ENCODE measurements at regions not wholly inside any gene's neighbourhood (a gene's known extent, or its start where the extent isn't known, plus 50 kb on each side); places are given as distances from the start of the nearest gene placed in this dataset.
"Not testable (repeated sequence)": the region's sequence is repeated elsewhere in the genome, so short reads cannot be mapped to it uniquely, and the experiment has no call there.

GRCh38 chr2:2797797-2798196, 466.7 kb upstream of the MYT1L start:
- DNase-seq (ENCODE audit: low spot score) = no peak

GRCh38 chr2:2796207-2796606, 465.1 kb upstream of the MYT1L start:
- DNase-seq (ENCODE audit: low spot score) = no peak

GRCh38 chr2:2795438-2796091, 464.5 kb upstream of the MYT1L start:
- DNase-seq (ENCODE audit: low spot score) = no peak

DNA sequence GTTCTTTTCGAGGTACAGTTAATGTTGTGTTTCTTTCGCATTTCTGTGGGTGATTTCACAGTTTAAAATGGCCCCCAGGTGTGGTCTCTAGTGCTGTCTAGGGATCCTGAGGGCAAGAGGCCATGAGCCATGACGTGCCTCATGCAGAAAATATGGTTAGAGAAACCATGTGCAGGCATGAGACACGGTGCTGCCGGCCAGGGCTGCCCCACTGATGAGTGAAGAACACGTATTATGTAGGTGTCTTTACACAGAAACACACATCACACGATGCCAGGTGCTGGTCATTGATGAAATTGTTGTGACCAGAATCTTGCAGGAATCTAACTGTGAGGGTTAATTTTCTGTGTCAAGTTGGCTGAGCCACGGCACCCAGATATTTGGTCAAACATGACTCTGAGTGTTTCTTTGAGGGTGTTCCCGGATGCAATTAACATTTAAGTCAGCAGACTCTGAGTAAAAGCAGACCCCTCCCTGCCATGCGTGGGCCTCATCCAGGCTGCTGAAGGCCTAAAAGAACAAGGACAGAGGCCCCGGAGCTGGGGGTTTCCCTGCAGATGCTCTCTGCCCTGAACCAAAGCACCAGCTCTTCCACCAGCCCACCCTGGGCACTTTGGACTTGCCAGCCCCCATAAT, 463.0 kb upstream of the MYT1L start:
- no peak for DNase-seq (ENCODE audit: low spot score)

DNA sequence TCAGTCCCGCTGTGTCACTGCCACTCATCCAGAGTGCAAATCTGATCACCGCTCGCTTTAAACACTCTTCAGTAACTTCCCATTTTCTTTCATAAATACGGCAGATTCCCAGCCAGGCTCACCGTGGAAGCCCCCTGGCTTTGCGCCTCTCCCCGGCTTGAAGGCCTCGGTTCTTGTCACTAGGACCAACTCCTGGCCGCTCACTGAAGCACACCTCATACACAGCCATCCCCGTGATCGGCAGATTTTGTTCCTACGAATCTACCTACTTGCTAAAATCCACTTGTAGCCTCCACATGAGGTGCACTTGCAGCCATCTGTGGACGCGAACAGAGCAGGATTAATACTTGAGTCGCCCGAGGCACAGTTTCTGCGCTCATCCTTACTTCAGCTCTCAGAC, 462.4 kb upstream of the MYT1L start:
- no peak for DNase-seq (ENCODE audit: low spot score)

DNA sequence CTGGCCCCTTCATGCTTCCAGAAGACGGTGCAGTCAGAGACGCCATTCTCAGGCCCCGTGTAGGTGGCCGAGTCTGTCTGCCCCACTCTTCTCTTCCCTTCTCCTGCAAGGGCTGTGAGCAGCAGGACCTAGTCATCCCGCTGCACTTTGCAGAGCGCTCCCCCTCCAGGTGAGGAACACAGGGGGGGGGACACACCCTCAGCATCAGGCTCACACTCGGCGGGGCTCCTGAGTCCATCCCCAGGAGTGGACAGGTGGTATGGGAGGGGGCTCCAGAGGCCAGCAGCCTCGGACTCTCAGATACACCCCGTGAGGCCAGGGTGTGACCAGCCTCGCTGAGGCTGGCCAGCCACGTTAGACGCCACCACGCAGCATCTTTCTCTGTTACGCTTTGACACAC, 460.5 kb upstream of the MYT1L start:
- no peak for DNase-seq (ENCODE audit: low spot score)

DNA sequence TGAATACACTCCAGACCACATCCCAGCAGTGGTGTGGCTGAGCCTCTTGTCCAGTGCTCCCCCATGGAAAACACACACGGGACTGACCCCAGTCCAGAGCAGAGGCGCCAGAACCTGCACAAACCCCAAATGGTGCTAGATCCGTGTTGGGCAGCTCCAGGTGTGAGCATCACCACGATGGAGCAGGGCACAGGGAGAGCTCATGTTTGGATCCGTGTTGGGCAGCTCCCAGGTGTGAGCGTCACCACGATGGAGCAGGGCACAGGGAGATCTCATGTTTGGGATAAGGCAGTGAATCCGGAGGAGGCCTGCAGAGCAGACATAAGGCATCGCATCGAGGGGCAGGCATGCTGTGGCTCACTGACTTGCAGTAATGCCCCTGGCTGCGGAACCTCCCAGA, 460.0 kb upstream of the MYT1L start:
- DNase-seq (ENCODE audit: low spot score) = no peak

DNA sequence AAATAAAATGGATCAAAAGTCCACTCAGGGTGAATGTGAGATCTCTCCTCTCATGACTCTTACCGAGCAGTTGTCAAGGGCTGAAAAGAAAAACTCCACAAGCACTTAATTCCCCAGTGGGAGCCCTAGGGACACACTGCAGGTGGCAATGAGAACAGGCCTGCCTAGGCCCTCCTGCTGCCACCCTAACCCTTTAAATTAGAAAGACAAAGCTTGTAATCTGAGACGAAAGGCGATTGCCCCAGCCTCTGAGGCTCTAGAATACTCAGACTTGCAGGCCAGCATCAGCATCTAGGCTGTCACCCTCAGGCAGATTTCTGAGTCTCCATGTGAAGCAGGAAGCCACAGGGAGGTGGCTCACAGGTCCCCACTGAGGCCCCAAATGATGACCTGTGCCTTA, 457.0 kb upstream of the MYT1L start:
- DNase-seq (ENCODE audit: low spot score) = no peak

DNA sequence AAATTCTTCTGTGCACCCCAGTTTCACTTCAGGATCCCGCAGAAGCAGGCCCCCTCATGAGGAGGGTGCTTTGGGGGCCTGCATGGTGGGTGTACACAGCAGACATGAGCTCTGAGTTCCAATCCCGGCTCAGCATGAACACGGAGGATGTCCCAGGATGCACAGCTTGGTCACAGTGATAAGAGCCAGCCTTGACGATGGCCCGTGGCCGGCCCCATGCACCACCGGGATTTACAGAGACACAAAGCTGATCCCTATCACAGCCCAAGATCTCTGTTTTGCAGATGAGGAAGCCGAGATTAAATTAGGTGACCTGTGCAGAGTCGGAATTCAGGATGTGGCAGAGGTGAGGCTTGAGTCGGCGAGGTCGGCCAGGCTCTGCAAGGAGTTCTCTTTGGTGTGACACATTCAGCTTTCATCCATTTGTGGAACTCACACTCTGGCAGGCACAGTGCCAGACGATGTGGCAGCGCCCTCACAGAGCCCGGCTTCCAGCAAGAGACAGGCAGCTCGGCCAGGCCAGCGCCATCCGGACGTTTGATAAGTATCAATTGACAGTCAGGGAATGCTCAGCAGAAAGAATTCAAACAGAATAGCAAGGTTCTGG, 456.3 kb upstream of the MYT1L start:
- DNase-seq (ENCODE audit: low spot score) = no peak

DNA sequence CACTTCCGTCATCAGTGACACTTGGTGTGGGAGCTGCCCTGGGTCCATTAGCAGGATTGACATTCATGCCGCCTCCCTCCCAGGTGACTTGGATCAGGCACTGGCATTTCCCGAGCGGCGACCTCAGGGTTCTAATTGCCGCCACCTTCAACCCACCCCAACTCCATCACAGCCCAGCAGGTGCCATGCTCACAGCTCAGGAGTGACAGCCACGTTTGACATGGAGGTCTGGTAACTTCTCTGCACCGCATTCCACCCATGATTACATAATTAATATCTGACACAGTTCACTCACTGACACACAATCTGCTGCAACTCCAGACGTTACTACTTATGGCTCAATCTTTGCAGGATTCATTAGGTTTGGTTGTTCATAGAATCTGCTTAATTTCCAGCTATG, 450.9 kb upstream of the MYT1L start:
- no peak for DNase-seq (ENCODE audit: low spot score)

- DNase-seq (ENCODE audit: low spot score) = no peak
Measured at GRCh38 chr2:2779727-2780126, 448.7 kb upstream of the MYT1L start.

- DNase-seq (ENCODE audit: low spot score) = no peak
Measured at GRCh38 chr2:2777876-2778275, 446.8 kb upstream of the MYT1L start.

DNA sequence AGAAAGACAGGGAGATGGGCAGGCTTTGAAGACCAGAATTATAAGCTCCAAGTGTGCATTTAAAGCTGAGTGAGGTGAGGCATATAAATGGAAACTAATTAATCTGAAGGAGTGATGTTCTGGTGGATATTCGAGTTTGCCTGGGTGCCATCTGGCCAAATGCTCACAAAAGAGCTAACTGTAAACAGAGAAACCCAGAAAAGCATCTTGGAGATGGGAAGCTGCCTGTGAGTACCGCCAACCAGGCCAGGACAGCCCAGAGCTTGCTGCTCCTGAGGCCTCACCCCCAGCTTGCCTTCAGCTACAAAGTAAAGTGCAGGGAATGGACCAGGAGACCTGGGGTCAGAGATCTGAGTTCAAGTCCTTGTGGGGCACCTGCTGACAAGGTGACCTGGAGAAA, 446.1 kb upstream of the MYT1L start:
- no peak for DNase-seq (ENCODE audit: low spot score)

DNA sequence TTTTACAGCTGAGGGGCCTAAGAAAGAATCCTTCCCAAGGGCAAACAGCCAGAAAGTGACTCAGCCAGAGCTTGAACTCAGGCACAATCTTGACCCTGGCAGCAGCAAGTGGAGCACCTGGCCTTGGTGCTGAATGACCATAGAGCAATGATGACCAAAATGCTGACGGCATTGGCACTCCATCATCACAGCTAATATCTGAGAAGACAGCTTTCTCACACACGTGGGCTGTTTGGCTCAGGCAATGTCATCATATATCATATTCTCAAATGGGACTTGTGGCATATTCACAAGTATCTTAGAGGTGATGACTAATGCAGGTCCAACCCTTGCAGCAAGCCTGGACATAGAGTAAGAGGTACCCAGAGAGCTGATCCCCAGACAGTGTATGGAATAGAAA, 443.9 kb upstream of the MYT1L start:
- no peak for DNase-seq (ENCODE audit: low spot score)

DNA sequence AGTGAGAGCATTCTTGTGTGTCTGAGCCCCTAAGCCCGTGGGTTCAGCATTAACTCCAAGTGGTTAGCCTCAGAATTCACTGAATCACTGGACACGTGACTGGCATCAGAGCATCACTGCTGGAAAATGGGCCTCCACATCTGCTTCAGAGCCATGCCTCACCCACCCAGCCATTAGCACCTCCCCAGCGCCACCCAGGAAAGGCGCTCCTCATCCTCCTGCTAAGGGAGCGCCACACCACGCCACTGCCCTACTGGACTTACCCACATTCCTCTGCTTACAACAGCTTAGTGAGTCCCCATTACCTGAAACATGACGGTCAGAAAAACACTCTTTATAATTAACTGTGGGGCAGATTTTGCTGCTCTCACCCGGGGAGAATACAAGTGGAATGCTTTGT, 442.6 kb upstream of the MYT1L start:
- no peak for DNase-seq (ENCODE audit: low spot score)

DNA sequence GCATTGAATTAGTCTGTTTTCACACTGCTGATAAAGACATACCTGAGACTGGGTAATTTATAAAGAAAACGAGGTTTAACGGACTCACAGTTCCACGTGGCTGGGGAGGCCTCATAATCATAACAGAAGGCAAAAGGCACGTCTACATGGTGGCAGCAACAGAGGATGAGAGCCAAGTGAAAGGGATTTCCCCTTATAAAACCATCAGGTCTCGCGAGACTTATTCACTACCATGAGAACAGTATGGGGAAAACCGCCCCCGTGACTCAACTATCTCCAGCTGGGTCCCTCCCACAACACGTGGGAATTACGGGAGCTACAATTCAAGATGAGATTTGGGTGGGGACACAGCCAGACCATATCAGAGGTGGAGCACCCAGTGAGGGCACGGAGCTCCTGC, 442.0 kb upstream of the MYT1L start:
- DNase-seq (ENCODE audit: low spot score) = not testable (repeated sequence)

DNA sequence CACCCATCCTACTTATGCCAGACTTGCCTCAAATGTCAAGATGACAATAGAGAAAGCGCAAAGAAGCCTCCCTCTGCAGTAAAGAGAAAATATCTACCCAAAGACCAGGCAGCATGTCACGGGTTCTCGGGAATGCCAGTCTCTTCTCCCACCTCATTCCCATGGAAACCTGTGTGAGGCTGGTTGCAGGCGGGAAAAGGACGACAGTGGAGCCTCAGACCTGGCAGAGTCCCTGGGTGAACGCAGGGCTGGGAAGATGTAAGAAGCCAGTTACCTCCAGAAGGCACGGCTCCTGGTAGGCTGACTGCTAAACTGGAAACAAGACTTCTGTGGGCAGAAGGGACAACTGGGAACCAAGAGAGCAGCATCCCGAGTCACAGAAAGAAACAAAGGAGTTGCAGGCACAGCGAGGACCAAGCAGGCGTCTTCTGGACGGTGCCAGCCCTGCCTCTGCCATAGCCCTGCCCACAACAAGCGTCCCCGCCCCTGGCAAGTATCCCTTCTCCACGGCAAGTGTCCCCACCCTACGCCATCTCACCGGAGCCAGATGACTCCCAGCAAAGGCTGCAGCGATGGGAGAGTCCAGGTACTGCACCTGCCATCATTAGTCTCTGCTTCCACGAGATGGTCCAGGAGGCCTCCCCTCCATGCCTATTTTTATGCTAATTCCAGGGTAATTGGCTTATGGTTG, 440.8 kb upstream of the MYT1L start:
- DNase-seq (ENCODE audit: low spot score) = no peak

DNA sequence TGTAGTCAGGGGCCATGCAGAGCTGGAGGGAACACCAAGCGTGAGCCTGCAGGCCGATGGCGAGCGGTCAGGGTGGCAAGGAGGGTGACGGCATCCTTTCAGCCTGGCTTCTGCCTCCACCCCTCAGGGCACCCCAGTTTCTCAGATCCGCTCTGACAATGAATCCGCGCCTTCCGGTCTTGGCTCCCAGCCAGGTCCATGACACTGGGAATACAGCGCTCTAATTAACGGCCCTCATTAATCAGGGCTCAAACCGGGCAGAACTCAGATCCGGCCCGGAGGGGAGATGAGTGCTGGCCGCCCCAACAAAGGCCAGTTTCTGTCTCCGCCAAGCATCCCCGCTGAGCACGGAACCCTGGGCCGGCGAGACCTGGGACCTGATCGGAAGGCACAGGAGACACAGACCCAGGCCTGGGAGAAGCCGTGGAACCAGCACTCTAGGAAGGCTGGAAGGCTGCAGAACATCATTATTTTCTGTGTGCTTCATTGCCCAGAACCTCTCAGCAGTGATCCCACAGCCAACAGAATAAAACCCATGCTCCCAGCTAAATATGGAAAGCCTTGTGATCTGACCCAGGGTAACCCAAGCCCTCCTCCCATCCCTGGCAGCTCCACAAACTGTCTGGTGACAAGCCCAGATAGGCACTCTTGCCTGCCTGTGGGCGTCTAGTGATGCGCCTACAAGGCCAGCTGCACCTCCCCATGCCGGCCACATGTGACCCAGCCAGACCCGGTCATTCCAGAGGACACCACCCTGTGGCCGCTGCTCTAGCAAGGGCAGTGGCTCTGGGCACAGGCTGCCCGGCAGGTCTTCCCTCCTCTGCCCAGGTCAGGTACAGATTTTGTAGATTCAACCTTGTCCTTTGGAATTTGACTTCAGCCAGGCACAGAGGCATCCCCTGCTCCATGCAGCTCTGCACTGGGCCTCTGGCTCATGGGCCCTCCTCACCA, 438.7 kb upstream of the MYT1L start:
- no peak for DNase-seq (ENCODE audit: low spot score)

DNA sequence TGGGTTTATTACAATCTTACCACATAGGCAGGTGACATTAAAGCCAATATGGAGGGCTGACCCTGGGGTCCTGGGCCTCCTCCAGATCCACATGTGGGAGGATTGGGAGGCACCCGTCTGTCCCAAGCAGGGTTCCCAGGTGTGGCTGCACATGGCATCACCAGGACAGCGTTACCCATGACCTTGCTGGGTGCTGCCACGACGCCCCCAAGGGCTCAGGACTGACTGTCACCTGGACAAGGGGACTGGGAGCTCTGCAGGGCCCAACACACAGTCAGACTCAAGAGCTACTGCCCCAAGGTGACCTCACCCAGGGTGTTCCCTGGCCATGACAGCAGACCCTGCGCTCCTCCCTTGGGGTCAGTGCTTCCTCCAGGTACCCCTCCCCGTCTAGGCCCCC, 437.4 kb upstream of the MYT1L start:
- DNase-seq (ENCODE audit: low spot score) = no peak

DNA sequence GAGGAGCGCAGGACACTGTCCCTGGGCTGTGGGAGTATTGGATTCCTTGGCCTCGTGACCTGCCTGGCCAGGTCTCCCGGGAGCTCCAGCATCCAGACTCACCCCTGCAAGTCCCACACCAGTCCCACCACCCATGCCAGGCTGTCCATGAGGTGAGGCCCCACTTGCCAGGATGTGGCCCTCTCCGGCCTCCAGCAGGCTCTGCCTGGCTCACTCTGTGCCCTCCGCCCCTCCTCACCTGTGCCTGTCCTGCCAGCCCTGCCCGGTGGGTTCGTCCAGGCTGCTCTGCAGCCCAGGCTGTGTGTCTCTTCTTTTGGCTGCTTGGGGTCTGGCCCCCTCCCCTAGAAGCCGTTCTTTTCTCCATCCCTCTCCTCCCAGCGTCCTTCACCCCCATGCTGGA, 436.8 kb upstream of the MYT1L start:
- DNase-seq (ENCODE audit: low spot score) = no peak

- no peak for DNase-seq (ENCODE audit: low spot score)
Measured at GRCh38 chr2:2765839-2766495, 434.9 kb upstream of the MYT1L start.
